BLaER1 treated with 17β-estradiol and CSF1 and Interleukin-3, amounts not matched to agents 10 nM and 100 nM (cell line): ENCODE measurements at regions not wholly inside any gene's neighbourhood (a gene's known extent, or its start where the extent isn't known, plus 50 kb on each side); places are given as distances from the start of the nearest gene placed in this dataset.

Source experiments
- H3K27ac ChIP-seq, 11 experiments: shearing (Covaris generic); formaldehyde crosslinking; 2 replicates each; pipeline ENCODE4 v1.8.1; 2022
- H3K27me3 ChIP-seq, 11 experiments: shearing (Covaris generic); formaldehyde crosslinking; 2 replicates each; pipeline ENCODE4 v1.8.1; 2022
- H3K36me3 ChIP-seq, 11 experiments: shearing (Covaris generic); formaldehyde crosslinking; 2 replicates each; pipeline ENCODE4 v1.8.1; 2022
- H3K4me1 ChIP-seq, 10 experiments: shearing (Covaris generic); formaldehyde crosslinking; 2 replicates each; pipeline ENCODE4 v1.8.1; 2022
- H3K4me2 ChIP-seq, 11 experiments: shearing (Covaris generic); formaldehyde crosslinking; 2 replicates each; pipeline ENCODE4 v1.8.1; 2022
- H3K4me3 ChIP-seq, 10 experiments: shearing (Covaris generic); formaldehyde crosslinking; 2 replicates each; pipeline ENCODE4 v1.8.1; 2022
- H3K9ac ChIP-seq, 11 experiments: shearing (Covaris generic); formaldehyde crosslinking; 2 replicates each; pipeline ENCODE4 v1.8.1; 2022
- H3K9me3 ChIP-seq, 11 experiments: shearing (Covaris generic); formaldehyde crosslinking; replicated peaks in 1 of 11; 2 replicates each; pipeline ENCODE4 v1.8.1; 2022
- H4K20me1 ChIP-seq, 11 experiments: shearing (Covaris generic); formaldehyde crosslinking; 2 replicates each; pipeline ENCODE4 v1.8.1; 2022
- Cebpa-rat ChIP-seq, 11 experiments: shearing (Covaris generic); IDR thresholded peaks; 2 replicates each; pipeline ENCODE4 v1.8.1; 2022

DNA sequence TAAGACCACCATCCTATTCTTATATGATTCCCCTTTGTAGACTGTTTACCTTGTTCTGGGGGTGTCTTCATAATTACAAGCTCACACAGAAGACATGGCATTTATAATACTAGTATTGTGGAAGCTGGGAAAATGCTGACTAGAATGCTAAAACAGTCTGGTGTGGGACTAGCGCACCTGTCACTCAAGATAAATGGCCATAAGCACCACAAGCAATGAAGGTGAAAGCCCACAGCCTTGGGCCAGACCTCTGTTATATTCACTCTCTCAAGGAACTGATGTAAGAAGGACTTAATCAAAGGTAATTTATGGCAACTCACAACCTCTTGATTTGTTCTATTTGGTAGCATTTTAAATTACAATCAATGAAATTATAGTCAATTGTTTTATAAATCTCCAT, 721.5 kb downstream of the SEMA5A start:
- no peaks in the 10 kb centered on the region for H4K20me1 ChIP-seq
- no peak overlapping the region for H3K4me3 ChIP-seq
- H3K36me3 ChIP-seq = no peaks in the 10 kb centered on the region
- H3K4me1 ChIP-seq = peaks cover 0 to 22% (median 5%) of the 10 kb centered on the region in 10 experiments; a peak in 10 of 20 replicates
- H3K27me3 ChIP-seq = no peaks in the 10 kb centered on the region
- H3K9ac ChIP-seq = no peak overlapping the region
- no peak overlapping the region for H3K27ac ChIP-seq
- TF ChIP-seq Cebpa-rat (IDR thresholded peaks at IDR 0.05) = no peak
- peaks cover 4 to 24% (median 14%) of the 10 kb centered on the region in 11 experiments; a peak in 16 of 22 replicates for H3K9me3 ChIP-seq
- H3K4me2 ChIP-seq = no peak overlapping the region

DNA sequence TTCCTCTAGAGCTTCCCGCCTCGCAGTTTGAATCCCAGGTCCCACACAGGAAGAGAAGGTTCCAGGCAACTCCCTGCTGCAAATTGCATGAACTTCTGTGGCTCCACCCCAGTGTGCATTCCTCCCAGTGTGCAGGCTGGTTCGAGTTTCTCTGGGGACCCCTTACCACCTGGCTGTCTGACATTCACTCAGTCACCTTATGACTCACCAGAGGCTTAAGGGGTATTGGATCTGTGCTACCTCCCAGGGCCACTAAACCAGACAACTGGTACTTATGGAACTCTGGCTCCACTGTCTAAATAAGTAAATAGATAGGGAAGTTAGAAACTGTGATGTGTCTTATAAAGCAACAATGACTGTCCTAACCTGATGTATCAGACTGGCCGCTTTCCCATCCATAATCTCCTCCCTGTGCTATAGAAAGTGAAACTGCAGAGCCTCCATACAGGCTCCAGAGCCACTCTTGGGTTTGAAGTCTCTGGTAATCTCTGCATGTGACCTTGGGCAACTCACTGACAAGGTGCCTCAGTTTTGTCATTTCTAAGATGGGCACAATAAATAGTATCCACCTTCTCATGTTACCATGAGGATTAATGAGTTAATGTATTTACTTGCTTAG, 720.6 kb downstream of the SEMA5A start:
- Histone ChIP-seq H3K4me1 (peaks cover 0 to 24% (median 5%) of the 10 kb centered on the region in 10 experiments; a peak in 10 of 20 replicates), H4K20me1 (no peaks in the 10 kb centered on the region), H3K4me2 (no peak overlapping the region), H3K9ac (no peak overlapping the region), H3K27me3 (no peaks in the 10 kb centered on the region), H3K36me3 (no peaks in the 10 kb centered on the region), H3K9me3 (peaks cover 0 to 15% (median 11%) of the 10 kb centered on the region in 11 experiments; a peak in 12 of 22 replicates), H3K27ac (no peak overlapping the region), H3K4me3 (no peak overlapping the region)
- no peak for TF ChIP-seq Cebpa-rat (IDR thresholded peaks at IDR 0.05)

DNA sequence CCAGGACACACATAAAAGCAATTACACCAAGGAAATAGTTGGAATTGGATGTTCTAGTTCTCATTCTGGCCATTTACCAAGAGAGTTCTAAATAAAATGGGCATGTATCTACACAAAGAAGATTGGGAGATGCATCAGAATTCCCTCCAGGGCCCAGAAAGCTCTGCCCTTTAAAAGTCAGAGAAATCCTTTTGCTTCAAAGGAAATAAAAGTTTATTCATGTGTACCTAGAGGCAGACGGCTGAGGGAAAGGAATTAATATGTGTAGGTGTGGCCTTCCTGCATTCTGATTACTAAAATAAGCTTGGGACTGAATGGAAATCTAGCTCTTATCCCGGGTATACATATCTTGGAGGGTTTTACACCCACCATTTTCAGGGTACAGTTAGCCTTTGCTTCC, 719.4 kb downstream of the SEMA5A start:
- peaks cover 0 to 24% (median 5%) of the 10 kb centered on the region in 10 experiments; a peak in 10 of 20 replicates for H3K4me1 ChIP-seq
- no peaks in the 10 kb centered on the region for H3K36me3 ChIP-seq
- no peak for TF ChIP-seq Cebpa-rat (IDR thresholded peaks at IDR 0.05)
- H3K4me2 ChIP-seq = no peak overlapping the region
- peaks cover 0 to 12% (median 10%) of the 10 kb centered on the region in 11 experiments; a peak in 11 of 22 replicates for H3K9me3 ChIP-seq
- no peaks in the 10 kb centered on the region for H3K27me3 ChIP-seq
- no peak overlapping the region for H3K9ac ChIP-seq
- no peak overlapping the region for H3K4me3 ChIP-seq
- no peak overlapping the region for H3K27ac ChIP-seq
- no peaks in the 10 kb centered on the region for H4K20me1 ChIP-seq

DNA sequence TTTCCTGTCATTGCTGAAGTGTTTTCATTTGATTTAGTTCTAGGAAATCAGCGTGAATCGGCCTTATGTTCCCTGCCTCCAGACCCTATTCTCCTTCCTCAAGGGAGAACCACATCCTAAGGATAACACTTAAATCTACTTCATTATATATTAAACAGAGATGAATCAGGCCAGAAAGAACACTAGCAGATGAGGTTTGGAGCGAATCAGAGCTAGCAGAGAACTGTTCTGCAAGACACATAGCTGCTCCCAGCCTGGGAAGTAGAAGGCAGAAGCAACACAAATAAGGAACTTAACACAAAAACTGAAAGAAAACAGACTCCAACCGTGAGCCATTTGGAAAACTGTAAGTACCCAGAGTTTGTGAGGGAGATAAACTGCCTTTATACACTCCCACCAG, 718.2 kb downstream of the SEMA5A start:
- Histone ChIP-seq H3K27ac (no peak overlapping the region), H3K4me3 (no peak overlapping the region), H3K4me2 (peak overlapping the region in 3 of 11 experiments; percentile 45 to 72 (median 67); a peak in 6 of 22 replicates)

DNA sequence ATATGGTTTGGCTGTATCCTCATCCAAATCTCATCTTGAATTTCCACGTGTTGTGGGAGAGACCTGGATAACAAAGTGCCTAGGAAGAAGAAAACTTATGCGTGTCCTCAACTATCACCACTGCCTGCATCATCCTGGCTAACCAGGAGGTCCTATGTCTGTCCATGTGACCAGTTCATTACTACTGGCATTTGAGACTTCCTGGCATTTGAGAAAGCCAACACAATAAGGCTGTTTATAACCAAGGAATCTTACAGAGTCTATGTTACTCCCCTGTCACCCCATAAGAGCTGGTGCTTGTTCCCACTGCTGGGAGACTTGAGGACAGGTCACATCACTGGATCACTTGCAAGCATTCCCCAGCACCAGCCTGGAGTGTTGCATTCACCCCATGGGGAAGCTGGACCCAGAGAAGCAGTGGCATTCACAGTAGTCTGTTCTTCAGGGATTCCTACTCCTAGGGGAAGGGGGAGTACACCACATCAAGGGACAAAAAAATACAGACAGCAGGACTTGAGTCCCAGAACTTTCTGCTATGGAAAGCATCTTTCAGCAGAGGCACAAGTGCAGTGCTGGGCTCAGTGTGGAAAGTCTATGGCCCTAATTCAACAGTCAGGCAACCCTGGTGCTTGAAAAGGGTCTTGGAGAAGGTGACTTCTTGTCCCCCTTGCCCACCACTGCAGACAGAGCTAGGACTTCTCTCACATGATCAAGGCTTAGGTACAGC, 717.1 kb downstream of the SEMA5A start:
- H3K27ac ChIP-seq = 0 out of 22 replicates have a peak overlapping the region, but pooled peaks of 1 of the 11 experiments have one; percentile 6
- H3K4me1 ChIP-seq = peaks cover 0 to 24% (median 5%) of the 10 kb centered on the region in 10 experiments; a peak in 10 of 20 replicates
- peak overlapping the region in 5 of 11 experiments; percentile 31 to 72 (median 45); a peak in 9 of 22 replicates for H3K4me2 ChIP-seq
- H3K36me3 ChIP-seq = no peaks in the 10 kb centered on the region
- no peak overlapping the region for H3K4me3 ChIP-seq
- H3K9me3 ChIP-seq = no peaks in the 10 kb centered on the region; a peak in 1 of 22 replicates
- no peaks in the 10 kb centered on the region for H3K27me3 ChIP-seq
- no peak for TF ChIP-seq Cebpa-rat (IDR thresholded peaks at IDR 0.05)
- H3K9ac ChIP-seq = no peak overlapping the region
- no peaks in the 10 kb centered on the region for H4K20me1 ChIP-seq

More for the DNA sequence above, 718.2 kb downstream of the SEMA5A start:
- TF ChIP-seq Cebpa-rat (IDR thresholded peaks at IDR 0.05) = no peak
- Histone ChIP-seq H3K4me1 (peaks cover 0 to 24% (median 5%) of the 10 kb centered on the region in 10 experiments; a peak in 10 of 20 replicates), H3K9me3 (no peaks in the 10 kb centered on the region; a peak in 2 of 22 replicates), H3K9ac (no peak overlapping the region), H4K20me1 (no peaks in the 10 kb centered on the region), H3K27me3 (no peaks in the 10 kb centered on the region), H3K36me3 (no peaks in the 10 kb centered on the region)

DNA sequence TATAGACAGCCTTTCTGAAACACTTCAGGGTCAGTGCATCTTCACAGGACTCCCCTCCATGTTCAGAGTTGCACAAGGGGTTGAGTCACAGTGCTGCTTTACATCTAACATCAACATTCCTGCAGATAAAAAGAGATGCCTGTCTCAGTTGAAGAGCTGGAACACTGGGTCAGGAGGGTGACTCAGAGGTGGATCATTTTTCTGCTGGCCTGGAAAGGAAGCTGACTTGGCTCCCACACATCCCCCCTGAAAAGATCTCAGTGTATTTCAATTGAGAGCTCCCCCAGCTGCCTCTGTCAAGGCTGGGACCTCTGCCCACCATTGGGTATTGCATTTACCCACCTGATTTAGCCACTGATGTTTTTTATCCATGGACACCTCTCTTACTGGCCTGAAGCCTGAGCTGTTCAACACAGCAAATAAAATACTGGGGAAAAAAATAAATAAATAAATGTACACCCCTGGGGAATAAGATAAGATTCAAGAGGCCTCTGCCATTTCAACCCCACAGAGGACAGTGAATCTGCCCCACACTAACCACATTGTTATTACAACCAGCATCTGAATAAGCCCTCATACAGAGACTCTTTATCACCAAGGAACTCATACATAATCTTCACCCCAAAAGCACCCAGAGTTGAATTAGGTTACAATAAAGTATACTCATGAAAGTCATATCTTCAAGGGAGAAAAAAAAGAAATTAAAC, 716.4 kb downstream of the SEMA5A start:
- H3K4me1 ChIP-seq = peaks cover 0 to 24% (median 5%) of the 10 kb centered on the region in 10 experiments; a peak in 10 of 20 replicates

DNA sequence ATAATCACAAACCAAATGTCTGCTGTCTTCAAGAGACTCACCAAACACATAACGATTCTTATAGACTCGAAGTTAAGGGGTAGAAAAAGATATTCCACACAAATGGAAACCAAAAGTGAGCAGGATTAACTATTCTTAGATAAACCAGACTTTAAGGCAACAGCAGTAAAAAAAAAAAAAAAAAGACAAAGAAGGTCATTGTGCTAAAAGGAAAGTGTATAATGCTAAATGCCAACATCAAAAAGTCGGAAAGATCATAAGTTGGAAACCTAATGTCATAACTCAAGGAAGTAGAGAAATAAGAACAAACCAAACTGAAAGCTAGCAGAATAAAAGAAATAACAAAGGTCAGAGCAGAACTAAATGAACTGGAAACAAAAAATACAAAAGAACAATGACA, 714.6 kb downstream of the SEMA5A start:
- H3K4me2 ChIP-seq = no peak overlapping the region
- no peak overlapping the region for H3K27ac ChIP-seq
- peaks cover 0 to 24% (median 5%) of the 10 kb centered on the region in 10 experiments; a peak in 10 of 20 replicates for H3K4me1 ChIP-seq
- no peak overlapping the region for H3K9ac ChIP-seq
- H3K36me3 ChIP-seq = no peaks in the 10 kb centered on the region
- H3K4me3 ChIP-seq = no peak overlapping the region
- H4K20me1 ChIP-seq = no peaks in the 10 kb centered on the region
- TF ChIP-seq Cebpa-rat (IDR thresholded peaks at IDR 0.05) = no peak
- no peaks in the 10 kb centered on the region; a peak in 1 of 22 replicates for H3K9me3 ChIP-seq
- H3K27me3 ChIP-seq = no peaks in the 10 kb centered on the region

More for the DNA sequence above, 716.4 kb downstream of the SEMA5A start:
- H4K20me1 ChIP-seq = no peaks in the 10 kb centered on the region
- H3K27me3 ChIP-seq = no peaks in the 10 kb centered on the region
- no peak overlapping the region for H3K9ac ChIP-seq
- H3K36me3 ChIP-seq = no peaks in the 10 kb centered on the region
- no peak overlapping the region for H3K4me3 ChIP-seq
- no peaks in the 10 kb centered on the region; a peak in 1 of 22 replicates for H3K9me3 ChIP-seq
- peak overlapping the region in 5 of 11 experiments; percentile 31 to 72 (median 45); a peak in 8 of 22 replicates for H3K4me2 ChIP-seq
- H3K27ac ChIP-seq = 0 out of 22 replicates have a peak overlapping the region, but pooled peaks of 1 of the 11 experiments have one; percentile 6
- no peak for TF ChIP-seq Cebpa-rat (IDR thresholded peaks at IDR 0.05)

DNA sequence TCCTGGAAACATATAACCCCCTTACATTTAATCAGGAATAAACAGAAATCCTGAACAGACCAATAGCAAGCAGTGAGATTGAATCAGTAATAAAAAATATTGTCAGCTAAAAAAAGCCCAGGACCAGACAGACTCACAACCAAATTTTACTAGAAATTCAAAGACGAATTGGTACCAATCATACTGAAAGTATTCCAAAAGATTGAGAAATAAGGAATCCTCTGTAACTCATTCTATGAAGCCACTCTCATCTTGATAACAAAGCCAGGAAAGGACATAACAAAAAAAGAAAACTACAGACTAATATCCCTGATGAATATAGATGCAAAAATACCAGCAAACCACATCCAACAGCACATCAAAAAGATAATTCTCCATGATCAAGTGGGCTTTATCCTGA, 714.0 kb downstream of the SEMA5A start:
- no peaks in the 10 kb centered on the region for H4K20me1 ChIP-seq
- no peak overlapping the region for H3K9ac ChIP-seq
- no peaks in the 10 kb centered on the region; a peak in 1 of 22 replicates for H3K9me3 ChIP-seq
- no peaks in the 10 kb centered on the region for H3K27me3 ChIP-seq
- no peak overlapping the region for H3K4me2 ChIP-seq
- TF ChIP-seq Cebpa-rat (IDR thresholded peaks at IDR 0.05) = no peak
- peaks cover 0 to 24% (median 5%) of the 10 kb centered on the region in 10 experiments; a peak in 10 of 20 replicates for H3K4me1 ChIP-seq
- no peak overlapping the region for H3K27ac ChIP-seq
- H3K4me3 ChIP-seq = no peak overlapping the region
- no peaks in the 10 kb centered on the region for H3K36me3 ChIP-seq
